GM12891 (cell line): ENCODE measurements at regions not wholly inside any gene's neighbourhood (a gene's known extent, or its start where the extent isn't known, plus 50 kb on each side); places are given as distances from the start of the nearest gene placed in this dataset.

Experiments used
- DNase-seq: peaks from one replicate; pipeline ENCODE4 v3.0.0; 2011; ENCODE audit warnings: low spot score; ENCODE audit not compliant: insufficient read length
- FAIRE-seq: peaks from 2 replicates; lab custom pipeline; 2011; peaks lifted over from hg19 to GRCh38; lab: Jason Lieb, UNC
- PAX5 ChIP-seq: IDR thresholded peaks from 2 replicates; pipeline ENCODE4 v1.6.1; 2011; ENCODE audit warnings: low read length, moderate library complexity, mild to moderate bottlenecking; ENCODE audit not compliant: insufficient read depth, severe bottlenecking
- POLR2A ChIP-seq: IDR thresholded peaks from 2 replicates; pipeline ENCODE4 v1.6.1; 2011; ENCODE audit warnings: low read depth, low read length, control low read depth
- POLR2AphosphoS5 ChIP-seq: IDR thresholded peaks from 2 replicates; pipeline ENCODE4 v1.6.1; 2011; ENCODE audit warnings: low read depth, low read length, control low read depth
- POU2F2 ChIP-seq: IDR thresholded peaks from 2 replicates; pipeline ENCODE4 v1.6.1; 2011; ENCODE audit warnings: low read depth, mild to moderate bottlenecking, control low read depth, low read length, moderate library complexity
- SPI1 ChIP-seq: IDR thresholded peaks from 2 replicates; pipeline ENCODE4 v1.6.1; 2011; ENCODE audit warnings: low read depth, low read length, control low read depth
- TAF1 ChIP-seq: IDR thresholded peaks from 2 replicates; pipeline ENCODE4 v1.6.1; 2011; ENCODE audit warnings: low read depth, low read length, control low read depth

GRCh38 chr20:63145156-63145555 is 70.8 kb downstream of the YTHDF1 start:
- no peak for FAIRE-seq
- TF ChIP-seq POLR2AphosphoS5 (no peak), POU2F2 (no peak), PAX5 (no peak), POLR2A (no peak)
- no peak for DNase-seq

- no peak for TF ChIP-seq TAF1
- TF ChIP-seq SPI1: no peak
- TF ChIP-seq POLR2A: no peak
- no peak for TF ChIP-seq POLR2AphosphoS5
- TF ChIP-seq PAX5: no peak
- TF ChIP-seq POU2F2: no peak
- no peak for DNase-seq
- no peak for FAIRE-seq
Measured at GRCh38 chr20:63142933-63143332, 73.0 kb downstream of the YTHDF1 start.

GRCh38 chr20:63141531-63141930 is 74.4 kb downstream of the YTHDF1 start:
- DNase-seq (no peak), FAIRE-seq (no peak)
- TF ChIP-seq POLR2AphosphoS5: no peak
- no peak for TF ChIP-seq PAX5
- TF ChIP-seq POLR2A: no peak
- TF ChIP-seq POU2F2: no peak
- no peak for TF ChIP-seq TAF1
- no peak for TF ChIP-seq SPI1

- DNase-seq (no peak), FAIRE-seq (no peak)
- TF ChIP-seq SPI1: no peak
Measured at GRCh38 chr20:63140514-63141433, 75.2 kb downstream of the YTHDF1 start.

- TF ChIP-seq TAF1: no peak
- no peak for TF ChIP-seq POU2F2
- TF ChIP-seq POLR2A: no peak
- no peak for TF ChIP-seq PAX5
- no peak for TF ChIP-seq SPI1
- no peak for TF ChIP-seq POLR2AphosphoS5
- no peak for DNase-seq
Measured at GRCh38 chr20:63139837-63140236, 76.1 kb downstream of the YTHDF1 start.

GRCh38 chr20:63139356-63139755 is 76.6 kb downstream of the YTHDF1 start:
- DNase-seq (no peak), FAIRE-seq (no peak)
- no peak for TF ChIP-seq SPI1
- TF ChIP-seq PAX5: no peak
- no peak for TF ChIP-seq POLR2AphosphoS5
- TF ChIP-seq TAF1: no peak
- TF ChIP-seq POU2F2: no peak
- no peak for TF ChIP-seq POLR2A

More at GRCh38 chr20:63139837-63140236, 76.1 kb downstream of the YTHDF1 start:
- FAIRE-seq: no peak

- TF ChIP-seq POLR2A (no peak), PAX5 (no peak), TAF1 (no peak), SPI1 (no peak), POU2F2 (no peak), POLR2AphosphoS5 (no peak)
- FAIRE-seq (no peak), DNase-seq (no peak)
Measured at GRCh38 chr20:63138855-63139341, 77.0 kb downstream of the YTHDF1 start.

GRCh38 chr20:63137851-63138415 is 78.0 kb downstream of the YTHDF1 start:
- no peak for FAIRE-seq
- TF ChIP-seq POLR2AphosphoS5: no peak
- no peak for TF ChIP-seq PAX5
- no peak for TF ChIP-seq SPI1
- DNase-seq: no peak

GRCh38 chr20:63136296-63136695 is 79.6 kb downstream of the YTHDF1 start:
- no peak for DNase-seq
- no peak for TF ChIP-seq POLR2AphosphoS5
- no peak for TF ChIP-seq SPI1
- no peak for TF ChIP-seq POU2F2
- TF ChIP-seq TAF1: no peak
- TF ChIP-seq POLR2A: no peak
- TF ChIP-seq PAX5: no peak
- no peak for FAIRE-seq
